Loucy (cell line): ENCODE measurements at regions not wholly inside any gene's neighbourhood (a gene's known extent, or its start where the extent isn't known, plus 50 kb on each side); places are given as distances from the start of the nearest gene placed in this dataset.

Experiments used
- CTCF ChIP-seq: fragments of 200-600 bp; sonication (generic); conservative IDR thresholded peaks from 2 replicates; pipeline ENCODE4 v1.5.1; 2014; ENCODE audit warnings: mild to moderate bottlenecking, antibody characterized with exemption, low read length
- EZH2phosphoT487 ChIP-seq: fragments of 200-600 bp; IDR thresholded peaks from 2 replicates; pipeline ENCODE4 v1.6.1; 2018; ENCODE audit warnings: antibody characterized with exemption, mild to moderate bottlenecking, moderate library complexity, borderline replicate concordance

GRCh38 chr6:6711832-6712448 is 123.4 kb downstream of the LY86 start:
- no peak for TF ChIP-seq CTCF
- TF ChIP-seq EZH2phosphoT487, result no peak
